Hepatocyte (in vitro differentiated cells): ENCODE measurements at regions not wholly inside any gene's neighbourhood (a gene's known extent, or its start where the extent isn't known, plus 50 kb on each side); places are given as distances from the start of the nearest gene placed in this dataset.
A peak's percentile ranks its signal among the peaks of the same experiment; 100 is the strongest.

Experiments
- DNase-seq: peaks from one replicate; pipeline ENCODE4 v3.0.0-alpha.2; 2016; ENCODE audit warnings: low spot score
- H2AFZ ChIP-seq: fragments of 200-600 bp; sonication (generic); 2 replicates; pipeline ENCODE4 v1.6.0; 2016; ENCODE audit warnings: antibody characterized with exemption, mild to moderate bottlenecking
- H3K27ac ChIP-seq: fragments of 200-600 bp; sonication (generic); 2 replicates; pipeline ENCODE4 v1.5.1; 2016; ENCODE audit warnings: mild to moderate bottlenecking
- H3K27me3 ChIP-seq: fragments of 200-600 bp; sonication (generic); 2 replicates; pipeline ENCODE4 v1.6.1; 2016
- H3K36me3 ChIP-seq: fragments of 200-600 bp; sonication (generic); replicated peaks from 2 replicates; pipeline ENCODE4 v1.5.1; 2016; ENCODE audit warnings: low read depth; ENCODE audit not compliant: insufficient read depth
- H3K4me1 ChIP-seq: fragments of 200-600 bp; sonication (generic); 2 replicates; pipeline ENCODE4 v1.5.1; 2016; ENCODE audit warnings: mild to moderate bottlenecking, moderate library complexity; ENCODE audit not compliant: insufficient read depth
- H3K4me2 ChIP-seq: fragments of 200-600 bp; sonication (generic); 2 replicates; pipeline ENCODE4 v1.6.0; 2016
- H3K4me3 ChIP-seq: fragments of 200-600 bp; sonication (generic); 2 replicates; pipeline ENCODE4 v1.5.1; 2016; ENCODE audit warnings: mild to moderate bottlenecking
- H3K79me2 ChIP-seq: fragments of 200-600 bp; sonication (generic); 2 replicates; pipeline ENCODE4 v1.6.0; 2017; ENCODE audit warnings: mild to moderate bottlenecking
- H3K9me2 ChIP-seq: fragments of 200-600 bp; sonication (generic); replicated peaks from 2 replicates; pipeline ENCODE4 v1.6.0; 2017; ENCODE audit warnings: mild to moderate bottlenecking; ENCODE audit not compliant: insufficient read depth
- H3K9me3 ChIP-seq: fragments of 200-600 bp; sonication (generic); 2 replicates; pipeline ENCODE4 v1.5.1; 2016; ENCODE audit warnings: low read depth, mild to moderate bottlenecking
- H4K20me1 ChIP-seq: fragments of 200-600 bp; sonication (generic); 2 replicates; pipeline ENCODE4 v1.6.0; 2016; ENCODE audit warnings: mild to moderate bottlenecking; ENCODE audit not compliant: insufficient read depth, poor library complexity, severe bottlenecking
- EZH2 ChIP-seq: fragments of 200-600 bp; sonication (generic); IDR thresholded peaks from 2 replicates; pipeline ENCODE4 v1.6.1; 2016; ENCODE audit warnings: antibody characterized with exemption, mild to moderate bottlenecking, borderline replicate concordance
- EZH2phosphoT487 ChIP-seq: fragments of 200-600 bp; sonication (generic); IDR thresholded peaks from one replicate; pipeline ENCODE4 v1.6.1; 2018; ENCODE audit warnings: antibody characterized with exemption, mild to moderate bottlenecking, low read depth, moderate library complexity; ENCODE audit not compliant: unreplicated experiment, severe bottlenecking
- WGBS: methylation state at CpG from one replicate; pipeline ENCODE4 v1.1.6; 2016; ENCODE audit warnings: low lambda C conversion rate; ENCODE audit errors: missing lambda C conversion rate; 5-methylcytosine and 5-hydroxymethylcytosine counted together
- TF ChIP-seq, protein P1 (sequence below): fragments of 200-600 bp; sonication (generic); IDR thresholded peaks from 2 replicates; pipeline ENCODE4 v1.5.1; 2016; ENCODE audit warnings: antibody characterized with exemption, mild to moderate bottlenecking; ENCODE audit not compliant: poor library complexity

DNA sequence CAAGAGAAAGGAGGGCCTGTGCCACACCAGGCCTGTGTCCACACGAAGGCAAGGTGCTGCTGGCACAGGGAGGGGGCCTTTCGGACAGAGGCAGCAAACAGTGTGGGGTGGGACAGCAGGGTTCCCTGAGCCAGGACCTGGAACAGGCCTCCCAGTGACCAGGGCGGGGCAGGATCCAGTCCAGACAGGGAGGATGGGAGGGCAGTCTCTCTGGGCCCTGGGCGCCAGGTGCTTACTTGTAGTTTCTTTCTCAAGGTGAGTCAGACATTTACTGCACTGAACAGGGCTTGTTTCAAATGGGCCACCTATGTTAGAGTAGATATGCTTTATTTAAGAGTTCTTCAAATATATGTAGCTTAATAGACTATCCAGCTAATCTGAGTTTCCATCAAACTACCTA lies 52.8 kb upstream of the STUM start:
- Histone ChIP-seq H3K4me2 (no peak overlapping the region), H3K36me3 (no peaks in the 10 kb centered on the region), H3K79me2 (no peaks in the 10 kb centered on the region), H3K27ac (no peak overlapping the region), H3K9me2 (no peaks in the 10 kb centered on the region), H3K27me3 (no peaks in the 10 kb centered on the region), H3K4me1 (no peaks in the 10 kb centered on the region), H2AFZ (no peak overlapping the region), H4K20me1 (no peaks in the 10 kb centered on the region), H3K9me3 (no peaks in the 10 kb centered on the region), H3K4me3 (no peak overlapping the region)
- 93% methylated on average over 4 of the region's 4 CpGs for WGBS
- TF ChIP-seq EZH2phosphoT487: no peak
- TF ChIP-seq, protein P1, sequence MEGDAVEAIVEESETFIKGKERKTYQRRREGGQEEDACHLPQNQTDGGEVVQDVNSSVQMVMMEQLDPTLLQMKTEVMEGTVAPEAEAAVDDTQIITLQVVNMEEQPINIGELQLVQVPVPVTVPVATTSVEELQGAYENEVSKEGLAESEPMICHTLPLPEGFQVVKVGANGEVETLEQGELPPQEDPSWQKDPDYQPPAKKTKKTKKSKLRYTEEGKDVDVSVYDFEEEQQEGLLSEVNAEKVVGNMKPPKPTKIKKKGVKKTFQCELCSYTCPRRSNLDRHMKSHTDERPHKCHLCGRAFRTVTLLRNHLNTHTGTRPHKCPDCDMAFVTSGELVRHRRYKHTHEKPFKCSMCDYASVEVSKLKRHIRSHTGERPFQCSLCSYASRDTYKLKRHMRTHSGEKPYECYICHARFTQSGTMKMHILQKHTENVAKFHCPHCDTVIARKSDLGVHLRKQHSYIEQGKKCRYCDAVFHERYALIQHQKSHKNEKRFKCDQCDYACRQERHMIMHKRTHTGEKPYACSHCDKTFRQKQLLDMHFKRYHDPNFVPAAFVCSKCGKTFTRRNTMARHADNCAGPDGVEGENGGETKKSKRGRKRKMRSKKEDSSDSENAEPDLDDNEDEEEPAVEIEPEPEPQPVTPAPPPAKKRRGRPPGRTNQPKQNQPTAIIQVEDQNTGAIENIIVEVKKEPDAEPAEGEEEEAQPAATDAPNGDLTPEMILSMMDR: no peak
- TF ChIP-seq EZH2: no peak
- peak; percentile 38 for DNase-seq

DNA sequence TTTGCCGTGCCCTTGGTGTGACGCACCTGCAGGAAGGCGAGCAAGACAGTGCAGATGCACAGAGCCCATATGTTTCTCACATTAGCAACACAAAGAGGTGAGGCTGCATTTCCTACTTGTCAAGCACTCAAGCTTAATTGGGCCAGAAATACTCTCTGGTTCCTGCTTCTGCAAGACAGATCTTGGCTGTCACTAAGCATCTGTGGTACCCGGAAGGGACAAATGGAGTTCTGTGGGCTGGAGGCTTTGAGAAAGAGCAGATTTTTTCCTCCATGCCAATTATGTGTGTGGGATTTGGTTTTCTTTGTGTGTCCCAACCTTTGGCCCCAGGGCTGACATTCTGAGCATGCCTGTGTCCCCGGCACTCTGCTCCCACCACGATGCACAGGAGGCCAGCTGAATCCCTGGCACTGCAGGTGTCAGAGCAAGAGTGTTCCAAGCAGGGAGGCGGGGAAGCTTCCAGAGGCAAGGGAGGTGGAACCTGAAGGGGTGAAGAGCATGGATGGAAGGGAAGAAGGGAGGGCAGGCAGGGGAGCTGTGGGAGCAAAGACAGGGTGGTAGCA lies 52.0 kb upstream of the STUM start:
- no peaks in the 10 kb centered on the region for H3K79me2 ChIP-seq
- no peaks in the 10 kb centered on the region for H4K20me1 ChIP-seq
- no peaks in the 10 kb centered on the region for H3K4me1 ChIP-seq
- DNase-seq: no peak
- H3K27ac ChIP-seq: no peak overlapping the region
- no peaks in the 10 kb centered on the region for H3K27me3 ChIP-seq
- no peaks in the 10 kb centered on the region for H3K9me3 ChIP-seq
- no peak overlapping the region for H2AFZ ChIP-seq
- no peaks in the 10 kb centered on the region for H3K9me2 ChIP-seq
- no peak overlapping the region for H3K4me2 ChIP-seq
- WGBS: 64% methylated on average over 7 of the region's 7 CpGs
- no peaks in the 10 kb centered on the region for H3K36me3 ChIP-seq
- TF ChIP-seq, protein P1: no peak
- TF ChIP-seq EZH2: no peak
- H3K4me3 ChIP-seq: no peak overlapping the region

DNA sequence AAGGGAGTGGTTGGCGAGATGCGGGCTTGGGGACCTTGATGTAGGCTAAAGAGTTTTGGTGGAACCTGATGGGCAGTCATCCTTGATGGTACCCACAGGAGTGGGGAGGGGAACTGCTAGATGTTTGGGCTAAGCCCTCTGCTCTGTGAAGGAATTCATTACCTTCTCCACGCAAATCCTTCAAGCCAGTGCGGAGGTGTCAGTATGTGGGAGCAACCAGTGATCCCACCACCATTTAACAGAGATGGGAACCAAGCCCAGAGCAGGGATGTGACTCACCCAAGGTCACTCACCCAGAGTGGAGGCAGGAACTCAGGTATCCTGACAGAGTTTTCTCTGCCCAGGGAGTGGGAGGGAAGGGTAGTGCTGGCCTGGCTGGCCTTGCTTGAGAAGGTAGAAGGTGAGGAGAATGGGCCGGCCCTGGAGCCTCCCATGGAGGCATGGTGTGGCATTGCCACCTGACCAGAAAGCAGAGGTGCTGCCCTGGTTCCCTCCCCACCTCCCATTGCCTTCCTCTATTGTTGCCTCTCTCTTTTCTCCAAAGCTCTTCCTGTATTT lies 51.2 kb upstream of the STUM start:
- WGBS: 94% methylated on average over 5 of the region's 5 CpGs
- H3K36me3 ChIP-seq: no peaks in the 10 kb centered on the region
- H3K79me2 ChIP-seq: no peaks in the 10 kb centered on the region
- H3K27ac ChIP-seq: no peak overlapping the region
- no peak overlapping the region for H3K4me2 ChIP-seq
- H3K4me3 ChIP-seq: no peak overlapping the region
- H2AFZ ChIP-seq: no peak overlapping the region
- H3K4me1 ChIP-seq: no peaks in the 10 kb centered on the region
- no peaks in the 10 kb centered on the region for H4K20me1 ChIP-seq
- TF ChIP-seq EZH2 (no peak), EZH2phosphoT487 (no peak)
- TF ChIP-seq, protein P1: no peak
- no peaks in the 10 kb centered on the region for H3K9me2 ChIP-seq
- no peak for DNase-seq
- H3K9me3 ChIP-seq: no peaks in the 10 kb centered on the region
- H3K27me3 ChIP-seq: no peaks in the 10 kb centered on the region
